Glutamatergic neuron (in vitro differentiated cells): ENCODE measurements at regions not wholly inside any gene's neighbourhood (a gene's known extent, or its start where the extent isn't known, plus 50 kb on each side); places are given as distances from the start of the nearest gene placed in this dataset.

Experiments used
- DNase-seq: peaks from one replicate; pipeline ENCODE4 v3.0.0; 2022
- H3K27ac Mint-ChIP-seq: one replicate; pipeline ENCODE4 v1.8.0; 2020; ENCODE audit warnings: mild to moderate bottlenecking, mixed read lengths, inconsistent platforms; ENCODE audit not compliant: unreplicated experiment
- H3K27me3 Mint-ChIP-seq: one replicate; pipeline ENCODE4 v1.8.0; 2020; ENCODE audit warnings: mild to moderate bottlenecking, moderate library complexity, mixed read lengths, inconsistent platforms; ENCODE audit not compliant: unreplicated experiment
- H3K36me3 Mint-ChIP-seq: one replicate; pipeline ENCODE4 v1.8.0; 2020; ENCODE audit warnings: mild to moderate bottlenecking, mixed read lengths, inconsistent platforms; ENCODE audit not compliant: unreplicated experiment
- H3K4me1 Mint-ChIP-seq: one replicate; pipeline ENCODE4 v1.8.0; 2020; ENCODE audit warnings: mild to moderate bottlenecking, low read depth, mixed read lengths, inconsistent platforms; ENCODE audit not compliant: unreplicated experiment
- H3K4me3 Mint-ChIP-seq: one replicate; pipeline ENCODE4 v1.8.0; 2020; ENCODE audit warnings: mild to moderate bottlenecking, mixed read lengths, inconsistent platforms; ENCODE audit not compliant: unreplicated experiment
- H3K9me3 Mint-ChIP-seq: one replicate; pipeline ENCODE4 v1.8.0; 2020; ENCODE audit warnings: mild to moderate bottlenecking, moderate library complexity, mixed read lengths, inconsistent platforms; ENCODE audit not compliant: unreplicated experiment
- TF ChIP-seq, protein P1 (sequence below): fragments of 200-600 bp; sonication (generic); IDR thresholded peaks from one replicate; pipeline ENCODE4 v1.5.0; 2021; ENCODE audit not compliant: partially characterized antibody, unreplicated experiment

DNA sequence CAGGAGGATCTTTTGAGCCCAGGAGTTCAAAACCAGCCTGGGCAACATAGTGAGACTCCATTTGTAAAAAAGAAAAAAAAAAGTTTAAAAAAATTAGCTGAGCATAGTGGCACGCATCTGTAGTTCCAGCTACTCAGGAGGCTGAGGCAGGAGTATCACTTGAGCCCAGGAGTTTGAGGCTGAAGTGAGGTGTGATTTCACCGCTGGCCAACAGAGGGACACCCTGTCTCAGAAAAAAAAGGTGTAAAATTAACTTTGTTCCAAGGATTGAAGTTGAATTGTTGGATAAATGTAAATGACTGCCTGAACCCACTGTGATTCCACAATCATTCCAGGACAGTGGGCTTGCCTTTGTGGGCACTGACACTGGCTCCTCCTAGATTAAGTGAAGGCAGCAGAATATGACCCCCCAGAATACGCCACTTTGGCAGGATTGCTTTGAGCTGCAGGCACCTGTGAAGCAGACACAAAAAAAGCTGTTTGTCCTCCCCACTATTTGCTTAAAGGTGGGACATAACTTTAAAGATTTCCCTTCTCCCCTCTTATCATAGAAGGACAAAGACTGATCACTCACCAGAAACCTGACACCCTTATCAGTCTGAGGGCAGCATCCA, 57.2 kb upstream of the FOXI2 start:
- H3K4me3 Mint-ChIP-seq: no peak overlapping the region
- peaks cover 1% of the 10 kb centered on the region for H3K4me1 Mint-ChIP-seq
- no peaks in the 10 kb centered on the region for H3K9me3 Mint-ChIP-seq
- H3K27me3 Mint-ChIP-seq: peaks cover 2% of the 10 kb centered on the region
- DNase-seq: no peak
- no peak overlapping the region for H3K27ac Mint-ChIP-seq
- H3K36me3 Mint-ChIP-seq: no peaks in the 10 kb centered on the region
- TF ChIP-seq, protein P1, sequence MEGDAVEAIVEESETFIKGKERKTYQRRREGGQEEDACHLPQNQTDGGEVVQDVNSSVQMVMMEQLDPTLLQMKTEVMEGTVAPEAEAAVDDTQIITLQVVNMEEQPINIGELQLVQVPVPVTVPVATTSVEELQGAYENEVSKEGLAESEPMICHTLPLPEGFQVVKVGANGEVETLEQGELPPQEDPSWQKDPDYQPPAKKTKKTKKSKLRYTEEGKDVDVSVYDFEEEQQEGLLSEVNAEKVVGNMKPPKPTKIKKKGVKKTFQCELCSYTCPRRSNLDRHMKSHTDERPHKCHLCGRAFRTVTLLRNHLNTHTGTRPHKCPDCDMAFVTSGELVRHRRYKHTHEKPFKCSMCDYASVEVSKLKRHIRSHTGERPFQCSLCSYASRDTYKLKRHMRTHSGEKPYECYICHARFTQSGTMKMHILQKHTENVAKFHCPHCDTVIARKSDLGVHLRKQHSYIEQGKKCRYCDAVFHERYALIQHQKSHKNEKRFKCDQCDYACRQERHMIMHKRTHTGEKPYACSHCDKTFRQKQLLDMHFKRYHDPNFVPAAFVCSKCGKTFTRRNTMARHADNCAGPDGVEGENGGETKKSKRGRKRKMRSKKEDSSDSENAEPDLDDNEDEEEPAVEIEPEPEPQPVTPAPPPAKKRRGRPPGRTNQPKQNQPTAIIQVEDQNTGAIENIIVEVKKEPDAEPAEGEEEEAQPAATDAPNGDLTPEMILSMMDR: peak; percentile 79
